BJ (cell line): ENCODE measurements at regions not wholly inside any gene's neighbourhood (a gene's known extent, or its start where the extent isn't known, plus 50 kb on each side); places are given as distances from the start of the nearest gene placed in this dataset.
A peak's percentile ranks its signal among the peaks of the same experiment; 100 is the strongest.
"Not testable (repeated sequence)": the region's sequence is repeated elsewhere in the genome, so short reads cannot be mapped to it uniquely, and the experiment has no call there.

Source experiments
- CTCF ChIA-PET: fragments of 350-600 bp; formaldehyde crosslinking; extraction: SDS; loops from one replicate; lab custom pipeline; 2021; ENCODE audit warnings: antibody characterized with exemption, inconsistent platforms; lab: Yijun Ruan, JAX
- POLR2A ChIA-PET: fragments of 300-600 bp; sonication (Branson Sonifier 250); formaldehyde crosslinking; extraction: SDS; loops from one replicate; lab custom pipeline; 2021; ENCODE audit warnings: antibody characterized with exemption; lab: Charles Lee
- DNase-seq: peaks from one replicate; pipeline ENCODE4 v3.0.0-alpha.2; 2011; ENCODE audit warnings: low read depth
- H3K27me3 ChIP-seq: 2 replicates; pipeline ENCODE4 v1.6.0; 2011; ENCODE audit warnings: low read length; ENCODE audit not compliant: control insufficient read depth, insufficient read depth
- H3K36me3 ChIP-seq: 2 replicates; pipeline ENCODE4 v1.5.1; 2011; ENCODE audit warnings: low read length; ENCODE audit not compliant: control insufficient read depth, insufficient read depth
- H3K4me3 ChIP-seq: 2 replicates; pipeline ENCODE4 v1.5.1; 2011; ENCODE audit warnings: low read depth, mild to moderate bottlenecking, control low read depth, low read length
- TF ChIP-seq, protein P1 (sequence below): IDR thresholded peaks from 2 replicates; pipeline ENCODE4 v1.5.1; 2011; ENCODE audit warnings: low read depth, mild to moderate bottlenecking, control low read depth, inconsistent platforms, low read length, moderate library complexity; ENCODE audit not compliant: insufficient read depth

- Histone ChIP-seq H3K4me3 (no peak overlapping the region), H3K27me3 (no peaks in the 10 kb centered on the region), H3K36me3 (no peaks in the 10 kb centered on the region)
- TF ChIP-seq, protein P1, sequence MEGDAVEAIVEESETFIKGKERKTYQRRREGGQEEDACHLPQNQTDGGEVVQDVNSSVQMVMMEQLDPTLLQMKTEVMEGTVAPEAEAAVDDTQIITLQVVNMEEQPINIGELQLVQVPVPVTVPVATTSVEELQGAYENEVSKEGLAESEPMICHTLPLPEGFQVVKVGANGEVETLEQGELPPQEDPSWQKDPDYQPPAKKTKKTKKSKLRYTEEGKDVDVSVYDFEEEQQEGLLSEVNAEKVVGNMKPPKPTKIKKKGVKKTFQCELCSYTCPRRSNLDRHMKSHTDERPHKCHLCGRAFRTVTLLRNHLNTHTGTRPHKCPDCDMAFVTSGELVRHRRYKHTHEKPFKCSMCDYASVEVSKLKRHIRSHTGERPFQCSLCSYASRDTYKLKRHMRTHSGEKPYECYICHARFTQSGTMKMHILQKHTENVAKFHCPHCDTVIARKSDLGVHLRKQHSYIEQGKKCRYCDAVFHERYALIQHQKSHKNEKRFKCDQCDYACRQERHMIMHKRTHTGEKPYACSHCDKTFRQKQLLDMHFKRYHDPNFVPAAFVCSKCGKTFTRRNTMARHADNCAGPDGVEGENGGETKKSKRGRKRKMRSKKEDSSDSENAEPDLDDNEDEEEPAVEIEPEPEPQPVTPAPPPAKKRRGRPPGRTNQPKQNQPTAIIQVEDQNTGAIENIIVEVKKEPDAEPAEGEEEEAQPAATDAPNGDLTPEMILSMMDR = no peak
- ChIA-PET POLR2A (no interaction called here), CTCF (interaction anchor here (0.8 to 1.4 kb wide), 2 partner anchors 10 to 208 kb away, joined by 3 read pairs; no protein-coding TSS in a partner anchor)
- peak; percentile 78 for DNase-seq
These were observed 212.5 kb upstream of the IRS2 start for GRCh38 chr13:109998684-109999533.

DNA sequence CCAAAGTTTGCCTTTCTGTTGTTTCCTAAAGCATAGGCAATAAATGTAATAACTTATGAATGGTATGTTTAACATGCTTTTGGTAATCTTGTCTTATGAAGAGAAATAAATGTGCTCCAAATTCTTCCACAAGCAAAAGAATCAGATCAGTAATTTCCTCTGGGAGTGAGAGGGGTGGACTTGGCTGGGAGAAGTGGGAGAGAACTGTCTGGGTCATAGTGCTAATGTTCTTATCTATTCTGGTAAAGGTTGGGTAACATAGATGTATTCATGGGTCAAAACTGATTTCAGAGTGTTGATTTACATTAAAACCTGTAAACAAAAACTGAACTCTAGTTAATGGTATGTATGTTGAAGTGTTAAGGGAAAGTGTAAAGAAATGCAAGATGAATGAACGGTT, 211.7 kb upstream of the IRS2 start:
- no peak for DNase-seq
- H3K36me3 ChIP-seq = no peaks in the 10 kb centered on the region
- TF ChIP-seq, protein P1 = no peak
- CTCF ChIA-PET = no interaction called here
- H3K4me3 ChIP-seq = no peak overlapping the region
- no peaks in the 10 kb centered on the region for H3K27me3 ChIP-seq
- POLR2A ChIA-PET = no interaction called here

DNA sequence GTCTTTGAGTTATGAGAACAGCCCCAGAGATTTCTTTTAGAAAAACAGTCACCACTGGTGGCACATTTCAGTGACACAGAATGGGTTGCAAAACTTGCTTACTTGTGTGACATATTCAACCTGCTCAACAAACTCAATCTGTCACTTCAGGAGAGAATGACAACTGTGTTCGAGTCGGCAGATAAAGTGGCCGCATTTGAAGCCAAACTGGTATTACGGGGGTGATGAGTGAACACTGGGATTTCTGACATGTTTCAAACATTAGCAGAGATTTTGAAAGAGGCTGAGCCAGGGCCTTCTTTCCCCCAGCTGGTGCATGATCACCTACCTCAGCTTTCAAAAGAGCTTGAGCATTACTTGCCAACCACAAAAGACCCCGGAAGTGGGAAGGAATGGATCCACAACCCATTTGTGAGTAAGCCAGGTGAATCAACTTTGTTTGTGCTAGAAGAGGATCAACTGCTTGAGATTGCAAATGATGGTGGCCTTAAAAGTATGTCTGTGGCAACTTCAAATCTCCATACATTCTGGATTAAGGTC, 210.7 kb upstream of the IRS2 start:
- POLR2A ChIA-PET, DNase-seq, H3K27me3 ChIP-seq, H3K4me3 ChIP-seq, H3K36me3 ChIP-seq: not testable (repeated sequence)
- CTCF ChIA-PET = interaction anchor here (1.1 kb wide), 1 partner anchor 7 kb away, joined by 3 read pairs; no protein-coding TSS in a partner anchor

GRCh38 chr13:109996404-109996960, 210.1 kb upstream of the IRS2 start:
- no peak for DNase-seq
- Histone ChIP-seq H3K27me3 (no peaks in the 10 kb centered on the region), H3K36me3 (no peaks in the 10 kb centered on the region), H3K4me3 (no peak overlapping the region)
- ChIA-PET POLR2A (no interaction called here), CTCF (interaction anchor here (1.1 to 1.5 kb wide), 2 partner anchors 8 to 14 kb away, joined by 3 read pairs; no protein-coding TSS in a partner anchor)
- TF ChIP-seq, protein P1 = no peak

- H3K4me3 ChIP-seq = no peak overlapping the region
- TF ChIP-seq, protein P1 = no peak
- no peaks in the 10 kb centered on the region for H3K36me3 ChIP-seq
- ChIA-PET CTCF (interaction anchor here (0.5 to 1.5 kb wide), 2 partner anchors 15 to 120 kb away, joined by 3 read pairs; no protein-coding TSS in a partner anchor), POLR2A (no interaction called here)
- DNase-seq = no peak
- H3K27me3 ChIP-seq = no peaks in the 10 kb centered on the region
These were observed 209.2 kb upstream of the IRS2 start for GRCh38 chr13:109995578-109995977.
